HS-27A (cell line): ENCODE measurements at regions not wholly inside any gene's neighbourhood (a gene's known extent, or its start where the extent isn't known, plus 50 kb on each side); places are given as distances from the start of the nearest gene placed in this dataset.

ENCODE experiments used
- DNase-seq: peaks from one replicate; pipeline ENCODE4 v3.0.0-alpha.2; 2012; ENCODE audit warnings: low read depth, missing footprints

- no peak for DNase-seq
Measured at GRCh38 chr10:36700123-36700522, 425.3 kb upstream of the ANKRD30A start.

- DNase-seq = no peak
Measured at GRCh38 chr10:36692759-36693158, 432.6 kb upstream of the ANKRD30A start.

- DNase-seq = no peak
Measured at GRCh38 chr10:36688717-36689116, 436.7 kb upstream of the ANKRD30A start.

- no peak for DNase-seq
Measured at GRCh38 chr10:36683421-36683820, 442.0 kb upstream of the ANKRD30A start.

GRCh38 chr10:36681751-36682632, 443.4 kb upstream of the ANKRD30A start:
- no peak for DNase-seq

- DNase-seq = no peak
Measured at GRCh38 chr10:36679554-36679953, 445.8 kb upstream of the ANKRD30A start.

- no peak for DNase-seq
Measured at GRCh38 chr10:36677431-36677768, 448.0 kb upstream of the ANKRD30A start.

GRCh38 chr10:36676756-36677430, 448.5 kb upstream of the ANKRD30A start:
- DNase-seq = no peak

- DNase-seq = no peak
Measured at GRCh38 chr10:36676321-36676720, 449.1 kb upstream of the ANKRD30A start.

- DNase-seq = peak; percentile 61
Measured at GRCh38 chr10:36675458-36675880, 449.9 kb upstream of the ANKRD30A start.

- DNase-seq = peak; percentile 19
Measured at GRCh38 chr10:36671607-36672006, 453.8 kb upstream of the ANKRD30A start.

GRCh38 chr10:36670621-36671402, 454.6 kb upstream of the ANKRD30A start:
- DNase-seq = no peak

GRCh38 chr10:36669615-36670352, 455.6 kb upstream of the ANKRD30A start:
- no peak for DNase-seq

GRCh38 chr10:36666451-36666850, 458.9 kb upstream of the ANKRD30A start:
- no peak for DNase-seq

- DNase-seq = no peak
Measured at GRCh38 chr10:36662571-36662970, 462.8 kb upstream of the ANKRD30A start.

GRCh38 chr10:36650274-36650673, 475.1 kb upstream of the ANKRD30A start:
- no peak for DNase-seq

GRCh38 chr10:36647540-36647939, 477.9 kb upstream of the ANKRD30A start:
- no peak for DNase-seq

- DNase-seq = no peak
Measured at GRCh38 chr10:36640626-36641025, 484.8 kb upstream of the ANKRD30A start.

- no peak for DNase-seq
Measured at GRCh38 chr10:36638462-36639155, 486.8 kb upstream of the ANKRD30A start.

- no peak for DNase-seq
Measured at GRCh38 chr10:36636879-36637278, 488.5 kb upstream of the ANKRD30A start.

- DNase-seq = no peak
Measured at GRCh38 chr10:36636285-36636839, 489.0 kb upstream of the ANKRD30A start.
